Liver (tissue), 8 donors: ENCODE measurements at regions not wholly inside any gene's neighbourhood (a gene's known extent, or its start where the extent isn't known, plus 50 kb on each side); places are given as distances from the start of the nearest gene placed in this dataset.

Experiments
- DNase-seq: peaks from one replicate; pipeline ENCODE4 v3.0.0-alpha.2; 2017; ENCODE audit warnings: low spot score
- H3K27ac ChIP-seq, 2 donors: one replicate each; pipeline ENCODE4 v1.7.0; 2013; ENCODE audit warnings: inconsistent platforms in 2 of 2, low read length in 2 of 2, control low read depth in 1 of 2, low read depth in 1 of 2, mild to moderate bottlenecking in 1 of 2
- H3K27me3 ChIP-seq, 4 donors: one replicate each; pipeline versions ENCODE4 v1.6.1 to v1.7.0; 2013; ENCODE audit warnings: low read length in 3 of 4, inconsistent platforms in 1 of 4, mild to moderate bottlenecking in 1 of 4, moderate library complexity in 1 of 4; ENCODE audit not compliant: control insufficient read depth in 4 of 4, insufficient read depth in 4 of 4
- H3K36me3 ChIP-seq, 4 donors: one replicate each; pipeline versions ENCODE4 v1.6.1 to v1.7.0; 2013; ENCODE audit warnings: low read length in 3 of 4, mild to moderate bottlenecking in 3 of 4, low read depth in 1 of 4, moderate library complexity in 1 of 4; ENCODE audit not compliant: control insufficient read depth in 4 of 4, insufficient read depth in 3 of 4
- H3K4me1 ChIP-seq, 4 donors: one replicate each; pipeline versions ENCODE4 v1.6.1 to v1.7.0; 2013; ENCODE audit warnings: low read length in 3 of 4, mild to moderate bottlenecking in 3 of 4, moderate library complexity in 1 of 4; ENCODE audit not compliant: control insufficient read depth in 4 of 4, insufficient read depth in 4 of 4
- H3K4me3 ChIP-seq, 3 donors: one replicate each; pipeline versions ENCODE4 v1.6.1 to v1.7.0; 2013; ENCODE audit warnings: low read length in 3 of 3, control low read depth in 1 of 3, low read depth in 1 of 3, mild to moderate bottlenecking in 1 of 3
- H3K9ac ChIP-seq, 2 donors: one replicate each; pipeline ENCODE4 v1.7.0; 2013; ENCODE audit warnings: low read length in 2 of 2, mild to moderate bottlenecking in 2 of 2, moderate library complexity in 2 of 2, control low read depth in 1 of 2, low read depth in 1 of 2
- H3K9me3 ChIP-seq, 4 donors: one replicate each; pipeline versions ENCODE4 v1.6.1 to v1.7.0; 2013; ENCODE audit warnings: low read length in 3 of 4; ENCODE audit not compliant: control insufficient read depth in 4 of 4
- ATF3 ChIP-seq: IDR thresholded peaks from 2 replicates; pipeline ENCODE4 v1.6.1; 2016; ENCODE audit warnings: antibody characterized with exemption
- CTCF ChIP-seq: fragments of 150-350 bp; IDR thresholded peaks from 2 replicates; pipeline ENCODE4 v1.5.1; 2017; ENCODE audit warnings: improper control_type of control experiment, low read depth, low read length; ENCODE audit not compliant: missing input control
- EGR1 ChIP-seq, 2 donors: IDR thresholded peaks; 2 replicates each; pipeline ENCODE4 v1.6.1; 2016 to 2018; ENCODE audit warnings: antibody characterized with exemption in 2 of 2, low read depth in 2 of 2
- FOXA1 ChIP-seq: IDR thresholded peaks from 2 replicates; pipeline ENCODE4 v1.6.1; 2016; ENCODE audit warnings: antibody characterized with exemption
- FOXA2 ChIP-seq: IDR thresholded peaks from 2 replicates; pipeline ENCODE4 v1.6.1; 2016; ENCODE audit warnings: antibody characterized with exemption
- GABPA ChIP-seq, 2 donors: IDR thresholded peaks in 1 of 2; conservative IDR thresholded peaks in 1 of 2; 2 replicates each; pipeline ENCODE4 v1.6.1; 2016; ENCODE audit warnings: antibody characterized with exemption in 2 of 2, mild to moderate bottlenecking in 1 of 2, moderate library complexity in 1 of 2
- HNF4A ChIP-seq, 2 donors: conservative IDR thresholded peaks; 2 replicates each; pipeline ENCODE4 v1.6.1; 2016; ENCODE audit warnings: antibody characterized with exemption in 2 of 2, mild to moderate bottlenecking in 2 of 2
- HNF4G ChIP-seq: IDR thresholded peaks from 2 replicates; pipeline ENCODE4 v1.6.1; 2016; ENCODE audit warnings: antibody characterized with exemption
- MAX ChIP-seq: IDR thresholded peaks from 2 replicates; pipeline ENCODE4 v1.6.1; 2016; ENCODE audit warnings: antibody characterized with exemption
- NR2F2 ChIP-seq: IDR thresholded peaks from 2 replicates; pipeline ENCODE4 v1.6.1; 2016; ENCODE audit warnings: antibody characterized with exemption
- RAD21 ChIP-seq, 2 donors: IDR thresholded peaks; 2 replicates each; pipeline ENCODE4 v1.6.1; 2016; ENCODE audit warnings: antibody characterized with exemption in 2 of 2, mild to moderate bottlenecking in 2 of 2
- REST ChIP-seq: IDR thresholded peaks from 2 replicates; pipeline ENCODE4 v1.6.1; 2016; ENCODE audit warnings: antibody characterized with exemption, mild to moderate bottlenecking
- RXRA ChIP-seq, 2 donors: IDR thresholded peaks; 2 replicates each; pipeline ENCODE4 v1.6.1; 2017 to 2018; ENCODE audit warnings: antibody characterized with exemption in 2 of 2, mild to moderate bottlenecking in 1 of 2
- SP1 ChIP-seq: IDR thresholded peaks from 2 replicates; pipeline ENCODE4 v1.6.1; 2018; ENCODE audit warnings: antibody characterized with exemption, mild to moderate bottlenecking
- TAF1 ChIP-seq: conservative IDR thresholded peaks from 2 replicates; pipeline ENCODE4 v1.6.1; 2016; ENCODE audit warnings: antibody characterized with exemption, mild to moderate bottlenecking
- WGBS: extraction: QIAGEN DNeasy Blood & Tissue Kit; methylation state at CpG from one replicate; pipeline ENCODE4 v1.1.7; 2013; 5-methylcytosine and 5-hydroxymethylcytosine counted together
- donor health status: healthy.
- donor health status: healthy.
- donor health status: healthy.
- donor health status: healthy.
- donor health status: healthy.

- 79% methylated on average over 6 of the region's 6 CpGs for WGBS
- Histone ChIP-seq H3K9me3 (no peaks in the 10 kb centered on the region), H3K27me3 (peaks cover 0 to 3% (median 0%) of the 10 kb centered on the region in 4 donors), H3K9ac (no peak overlapping the region), H3K4me3 (no peak overlapping the region), H3K36me3 (no peaks in the 10 kb centered on the region), H3K4me1 (no peaks in the 10 kb centered on the region), H3K27ac (no peak overlapping the region)
- DNase-seq = no peak
- TF ChIP-seq SP1 (no peak), MAX (no peak), HNF4A (conservative IDR thresholded peaks at IDR 0.05) (no peak), RXRA (IDR thresholded peaks at IDR 0.05) (no peak), REST (no peak), RAD21 (IDR thresholded peaks at IDR 0.05) (no peak), FOXA1 (no peak), GABPA (IDR thresholded peaks at IDR 0.05 in 1 of 2, conservative IDR thresholded peaks at IDR 0.05 in 1 of 2) (no peak)
Measured at GRCh38 chr2:134011936-134012586, 241.8 kb upstream of the MGAT5 start.

- H3K4me3 ChIP-seq = no peak overlapping the region
- H3K36me3 ChIP-seq = no peaks in the 10 kb centered on the region
- 88% methylated on average over 3 of the region's 3 CpGs for WGBS
- no peak for TF ChIP-seq CTCF
- no peak for TF ChIP-seq SP1
- no peak for TF ChIP-seq RXRA (IDR thresholded peaks at IDR 0.05)
- no peak for TF ChIP-seq NR2F2
- no peak for TF ChIP-seq FOXA2
- no peak for TF ChIP-seq ATF3
- no peak for TF ChIP-seq FOXA1
- TF ChIP-seq EGR1 (IDR thresholded peaks at IDR 0.05; ENCODE audit: low read depth in 2 of 2) = no peak
- TF ChIP-seq HNF4A (conservative IDR thresholded peaks at IDR 0.05) = no peak
- TF ChIP-seq TAF1 = no peak
- TF ChIP-seq HNF4G = no peak
- TF ChIP-seq RAD21 (IDR thresholded peaks at IDR 0.05) = no peak
- TF ChIP-seq MAX = no peak
- no peaks in the 10 kb centered on the region for H3K4me1 ChIP-seq
- DNase-seq = no peak
- no peaks in the 10 kb centered on the region for H3K9me3 ChIP-seq
- no peak overlapping the region for H3K27ac ChIP-seq
- no peak overlapping the region for H3K9ac ChIP-seq
- no peaks in the 10 kb centered on the region for H3K27me3 ChIP-seq
Measured at GRCh38 chr2:134014196-134014960, 239.5 kb upstream of the MGAT5 start.
